Endothelial cell of umbilical vein (primary cell): ENCODE measurements at regions not wholly inside any gene's neighbourhood (a gene's known extent, or its start where the extent isn't known, plus 50 kb on each side); places are given as distances from the start of the nearest gene placed in this dataset.

Source experiments
- CTCF ChIP-seq, 2 donors: IDR thresholded peaks; 1 replicate in 1 of 2; 2 replicates in 1 of 2; pipeline ENCODE4 v1.5.1; 2011; ENCODE audit warnings: low read length in 2 of 2, mild to moderate bottlenecking in 2 of 2, moderate library complexity in 2 of 2, control low read depth in 1 of 2, inconsistent platforms in 1 of 2, low read depth in 1 of 2; ENCODE audit not compliant: insufficient read depth in 1 of 2; ENCODE audit errors: extremely low read depth in 1 of 2
- GATA2 ChIP-seq: IDR thresholded peaks from 2 replicates; pipeline ENCODE4 v1.7.0; 2011; ENCODE audit warnings: low read depth, mild to moderate bottlenecking, moderate library complexity, mixed read lengths, low read length; ENCODE audit not compliant: insufficient read length, insufficient read depth

GRCh38 chr10:88071879-88072278 is 208.5 kb downstream of the PTEN start:
- TF ChIP-seq GATA2 (no peak), CTCF (IDR thresholded peaks at IDR 0.05; ENCODE audit: extremely low read depth in 1 of 2, insufficient read depth in 1 of 2, low read depth in 1 of 2, low read length in 2 of 2) (no peak)
